ENCODE measurements at regions not wholly inside any gene's neighbourhood (a gene's known extent, or its start where the extent isn't known, plus 50 kb on each side); places are given as distances from the start of the nearest gene placed in this dataset.
"Not testable (repeated sequence)": the region's sequence is repeated elsewhere in the genome, so short reads cannot be mapped to it uniquely, and the experiment has no call there.

DNA sequence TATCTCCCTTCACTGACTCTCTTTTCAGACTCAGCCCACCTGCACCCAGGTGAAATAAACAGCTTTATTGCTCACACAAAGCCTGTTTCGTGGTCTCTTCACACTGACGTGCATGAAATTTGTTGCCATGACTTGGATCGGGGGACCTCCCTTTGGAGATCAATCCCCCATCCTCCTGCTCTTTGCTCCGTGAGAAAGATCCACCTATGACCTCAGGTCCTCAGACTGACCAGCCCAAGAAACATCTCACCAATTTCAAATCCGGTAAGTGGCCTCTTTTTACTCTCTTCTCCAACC lies 638.3 kb downstream of the UTRN start:
- not testable (repeated sequence) for DNase-seq (ENCODE audit: low spot score)

DNA sequence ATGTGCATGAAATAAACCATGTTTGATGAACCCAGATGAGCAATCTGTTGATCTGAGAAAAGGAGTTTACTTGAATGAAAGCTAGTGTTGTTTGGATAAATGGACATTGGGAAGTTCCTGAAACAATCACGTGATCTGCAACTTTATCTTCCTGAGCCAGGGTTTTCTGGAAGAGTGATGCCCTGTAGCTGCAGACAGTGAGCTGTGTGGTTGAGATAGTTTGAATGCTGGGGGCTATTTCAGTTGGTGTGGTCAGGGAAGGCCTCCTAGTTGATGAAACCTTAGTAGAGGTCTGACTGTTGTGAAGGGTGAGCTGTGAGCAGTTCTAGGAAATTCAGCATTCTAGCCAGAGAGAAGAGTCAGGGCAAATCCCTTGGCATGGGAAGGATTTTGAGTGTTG lies 643.7 kb downstream of the UTRN start:
- no peak for DNase-seq (ENCODE audit: low spot score)

DNA sequence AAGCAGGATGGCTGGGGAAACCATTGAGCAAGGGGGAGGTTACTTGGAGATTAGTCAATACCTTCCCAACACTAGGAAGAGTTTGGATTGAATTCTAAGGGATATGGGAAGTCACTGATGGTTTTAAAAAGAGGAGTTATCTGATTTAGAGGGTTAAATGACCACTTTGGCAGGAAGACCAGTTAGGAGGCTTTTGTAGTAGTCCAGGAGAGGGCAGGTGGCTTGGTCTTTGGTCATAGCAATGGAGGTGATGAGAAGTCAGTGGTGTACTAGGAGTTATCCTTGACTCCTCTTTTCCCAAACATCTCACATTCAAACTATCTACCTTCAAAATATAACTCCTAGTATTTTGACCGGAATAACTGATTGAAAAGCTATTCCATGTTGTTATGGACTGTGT lies 644.1 kb downstream of the UTRN start:
- DNase-seq (ENCODE audit: low spot score): no peak

DNA sequence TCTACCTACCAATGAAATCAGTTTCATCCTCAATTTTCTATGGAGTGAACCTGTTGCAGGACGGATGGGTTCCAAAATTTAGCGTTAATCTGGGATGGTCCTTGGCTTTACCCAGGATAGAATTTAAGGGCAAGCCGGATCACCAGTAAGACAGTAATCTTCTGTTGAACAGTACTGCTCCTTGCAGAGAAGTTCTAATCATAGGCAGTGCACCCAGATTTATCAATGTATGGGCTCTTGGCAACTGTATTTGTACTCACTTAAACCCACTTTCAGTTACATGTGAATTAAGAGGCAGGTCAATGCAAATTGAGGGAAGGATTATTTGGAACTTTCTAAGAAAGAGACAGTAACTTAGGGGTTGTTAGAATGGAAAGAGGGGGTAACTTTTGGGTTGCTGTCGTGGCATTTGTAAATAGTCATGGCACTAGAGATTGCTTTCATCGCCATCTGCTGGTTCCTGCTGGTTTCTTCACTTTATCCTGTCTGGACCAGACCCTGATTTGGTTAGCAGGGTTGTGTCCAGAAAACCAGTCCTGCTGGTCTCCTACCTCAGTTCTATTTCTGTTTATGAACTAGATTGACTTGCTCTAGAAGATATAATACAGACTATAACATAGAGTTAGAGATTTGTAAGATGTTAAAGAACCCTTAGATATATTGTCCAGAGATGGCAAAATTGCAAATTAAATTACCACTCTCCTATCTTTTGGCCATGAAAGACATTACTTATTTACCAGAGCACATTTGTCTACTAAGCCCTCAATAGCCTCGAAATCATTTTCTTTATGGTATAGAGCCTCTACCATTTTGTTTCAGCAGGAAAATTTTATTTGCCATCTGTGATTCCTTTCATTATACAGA lies 646.3 kb downstream of the UTRN start:
- DNase-seq (ENCODE audit: low spot score): peak; percentile 10

DNA sequence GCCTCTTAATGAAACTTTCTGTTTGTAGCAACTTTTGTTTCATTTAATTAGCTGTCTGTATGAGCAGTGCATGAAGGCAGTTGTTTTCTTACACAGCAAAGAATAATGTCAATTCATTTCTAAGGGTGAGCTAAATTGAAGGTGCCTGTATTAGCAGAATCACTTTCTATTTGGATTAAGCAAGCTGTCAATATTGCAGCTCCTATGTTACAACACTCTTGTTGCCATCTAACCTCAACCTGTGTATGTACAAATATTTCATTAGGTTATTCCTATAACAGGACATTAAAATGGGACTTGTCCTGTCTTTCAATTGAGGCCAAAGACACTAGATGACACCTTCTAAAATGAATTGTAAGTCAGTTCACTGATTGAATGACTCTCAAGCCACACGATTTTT lies 647.5 kb downstream of the UTRN start:
- no peak for DNase-seq (ENCODE audit: low spot score)

DNA sequence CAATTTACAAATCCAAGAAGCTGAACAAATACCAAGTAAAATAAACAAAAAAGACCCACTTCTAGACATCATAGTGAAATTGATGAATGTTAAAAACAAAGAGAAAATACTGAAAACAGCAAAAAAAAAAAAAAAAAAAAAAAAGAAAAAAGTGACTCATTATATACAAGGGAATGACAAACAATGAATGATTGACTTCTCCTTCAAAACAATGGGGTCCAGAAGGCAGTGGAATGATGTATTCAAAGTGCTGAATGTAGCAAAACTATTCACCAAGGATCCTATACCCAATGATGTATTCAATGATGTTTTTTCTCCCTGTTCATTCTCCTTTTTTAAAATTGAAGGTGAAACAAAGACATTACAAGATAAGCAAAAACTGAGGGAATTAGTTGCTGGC lies 650.0 kb downstream of the UTRN start:
- DNase-seq (ENCODE audit: low spot score): no peak

DNA sequence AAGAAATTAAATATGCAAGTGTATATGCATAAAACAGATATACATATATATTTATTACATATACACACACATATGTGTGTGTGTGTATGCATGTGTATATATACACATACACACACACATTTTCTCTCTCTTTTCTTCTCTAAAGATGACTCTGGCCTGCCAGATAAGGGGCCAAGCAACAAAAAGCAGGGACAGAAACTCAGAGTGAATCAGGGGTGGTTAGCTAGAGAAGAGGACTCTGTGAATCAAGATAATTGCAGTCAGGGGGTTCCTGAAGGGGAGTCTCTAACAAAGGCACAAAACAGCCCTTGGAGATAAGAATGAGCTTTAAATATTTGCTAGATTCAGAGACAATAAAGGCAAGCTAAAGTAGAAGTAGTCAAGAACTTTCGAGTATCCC lies 650.5 kb downstream of the UTRN start:
- no peak for DNase-seq (ENCODE audit: low spot score)

DNA sequence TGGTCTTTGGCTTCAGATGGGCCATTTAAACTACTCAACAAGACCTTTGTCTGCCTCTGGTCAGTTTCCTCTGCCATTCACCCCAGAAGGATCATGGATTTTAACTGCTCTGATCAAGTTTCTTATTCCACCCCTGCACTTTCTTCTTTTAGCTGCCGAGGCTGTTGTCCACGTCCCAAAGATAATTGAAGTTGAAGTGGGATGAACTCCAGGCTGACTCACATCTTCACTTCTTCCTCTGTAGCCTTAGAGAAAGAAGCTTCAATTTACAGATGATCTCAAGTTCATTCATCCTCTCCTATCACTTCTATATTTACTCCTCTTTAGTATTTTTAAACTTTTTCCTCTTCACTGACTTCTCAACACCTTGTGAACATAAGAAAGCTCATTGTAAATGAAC lies 651.6 kb downstream of the UTRN start:
- no peak for DNase-seq (ENCODE audit: low spot score)

DNA sequence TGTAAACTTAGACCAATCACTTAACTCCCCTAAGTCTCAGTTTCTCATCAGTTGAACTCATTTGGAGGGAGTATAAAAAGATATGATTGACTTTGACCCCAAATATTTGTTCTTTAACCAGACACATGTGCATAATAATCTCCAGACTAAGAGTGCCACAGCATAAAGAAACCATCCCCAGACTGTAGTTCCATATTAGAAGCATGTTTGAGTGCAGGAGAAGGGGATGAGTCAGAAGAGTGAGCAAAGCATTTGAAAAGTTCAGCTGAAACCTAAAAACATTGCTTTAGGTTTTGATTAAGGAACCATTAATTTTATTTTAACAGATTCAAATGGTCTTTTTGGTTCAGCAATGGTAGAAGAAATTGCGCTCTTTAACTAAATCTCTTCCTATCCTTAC lies 654.8 kb downstream of the UTRN start:
- no peak for DNase-seq (ENCODE audit: low spot score)

DNA sequence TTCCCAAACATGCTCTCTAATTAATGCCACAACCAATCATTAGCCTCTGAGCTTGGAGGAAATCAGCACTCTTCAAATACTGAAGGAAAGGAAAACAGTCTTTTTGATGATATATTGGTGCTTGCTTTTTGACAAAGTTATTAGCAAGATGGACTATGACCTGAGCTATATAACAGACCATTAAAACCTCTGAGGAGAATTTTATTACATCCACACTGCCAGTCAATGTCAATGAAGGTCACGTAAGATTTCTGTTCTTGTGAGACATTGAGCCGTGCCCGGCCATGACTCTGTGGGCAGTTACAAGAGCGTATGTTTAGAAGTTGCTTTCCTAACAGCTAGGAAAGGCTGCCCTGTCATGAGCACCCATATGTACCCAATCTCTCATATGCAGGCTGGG lies 659.0 kb downstream of the UTRN start:
- no peak for DNase-seq (ENCODE audit: low spot score)

DNA sequence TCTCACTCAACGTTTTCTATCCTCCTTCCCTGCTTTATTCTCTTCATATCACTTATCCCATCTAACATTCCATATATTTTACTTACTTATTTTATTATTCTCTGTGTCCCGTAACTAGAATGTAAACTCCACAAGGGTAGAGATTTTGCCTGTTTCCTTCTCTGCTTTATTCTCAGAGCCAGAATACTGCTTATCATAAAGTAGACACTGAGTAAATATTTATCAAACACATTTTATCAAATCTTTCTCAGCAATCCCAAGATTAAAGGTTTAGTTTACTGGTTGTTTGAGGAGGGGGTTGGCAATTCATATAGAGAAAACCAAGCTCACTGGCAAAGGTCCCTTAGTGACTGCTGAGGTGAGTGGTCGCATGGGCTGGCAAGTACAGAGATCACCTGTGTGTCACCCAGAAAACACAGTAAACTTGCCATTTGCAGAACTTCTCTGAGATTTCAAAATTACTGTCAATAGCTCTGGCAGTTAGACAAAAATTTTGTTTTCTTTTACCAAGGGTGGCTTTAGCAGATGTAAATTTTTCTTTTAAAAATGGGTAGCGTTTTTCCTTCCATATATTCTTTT lies 662.4 kb downstream of the UTRN start:
- DNase-seq (ENCODE audit: low spot score): no peak

DNA sequence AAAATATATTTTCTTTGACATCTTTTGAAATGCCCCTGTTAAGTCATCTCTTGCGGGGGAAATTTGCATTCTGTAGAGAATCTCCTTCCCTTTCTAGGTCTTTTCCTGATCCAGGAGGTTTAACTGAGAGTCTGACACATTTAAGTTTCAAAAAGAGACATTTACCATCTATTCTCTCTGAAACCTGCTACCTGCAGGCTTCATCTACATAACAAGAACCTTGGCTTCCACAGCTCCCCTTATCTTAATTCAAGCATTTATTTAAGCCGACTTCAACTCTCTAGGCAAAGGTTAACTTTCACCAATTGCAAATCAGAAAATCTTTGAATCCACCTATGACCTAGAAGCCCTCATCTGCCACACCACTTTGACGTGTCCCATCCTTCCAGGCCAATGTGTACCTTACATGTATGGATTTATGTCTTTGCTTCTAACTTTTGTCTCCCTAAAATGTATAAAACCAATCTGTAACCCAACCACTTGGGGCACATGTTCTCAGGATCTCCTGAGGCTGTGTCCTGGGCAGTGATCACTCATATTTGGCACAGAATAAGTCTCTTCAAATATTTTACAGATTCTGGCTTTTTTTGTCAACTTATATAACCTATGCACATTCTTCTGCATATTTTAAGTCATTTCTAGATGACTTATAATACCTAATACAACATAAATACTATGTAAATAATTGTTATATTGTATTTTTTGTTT lies 666.7 kb downstream of the UTRN start:
- no peak for DNase-seq (ENCODE audit: low spot score)

DNA sequence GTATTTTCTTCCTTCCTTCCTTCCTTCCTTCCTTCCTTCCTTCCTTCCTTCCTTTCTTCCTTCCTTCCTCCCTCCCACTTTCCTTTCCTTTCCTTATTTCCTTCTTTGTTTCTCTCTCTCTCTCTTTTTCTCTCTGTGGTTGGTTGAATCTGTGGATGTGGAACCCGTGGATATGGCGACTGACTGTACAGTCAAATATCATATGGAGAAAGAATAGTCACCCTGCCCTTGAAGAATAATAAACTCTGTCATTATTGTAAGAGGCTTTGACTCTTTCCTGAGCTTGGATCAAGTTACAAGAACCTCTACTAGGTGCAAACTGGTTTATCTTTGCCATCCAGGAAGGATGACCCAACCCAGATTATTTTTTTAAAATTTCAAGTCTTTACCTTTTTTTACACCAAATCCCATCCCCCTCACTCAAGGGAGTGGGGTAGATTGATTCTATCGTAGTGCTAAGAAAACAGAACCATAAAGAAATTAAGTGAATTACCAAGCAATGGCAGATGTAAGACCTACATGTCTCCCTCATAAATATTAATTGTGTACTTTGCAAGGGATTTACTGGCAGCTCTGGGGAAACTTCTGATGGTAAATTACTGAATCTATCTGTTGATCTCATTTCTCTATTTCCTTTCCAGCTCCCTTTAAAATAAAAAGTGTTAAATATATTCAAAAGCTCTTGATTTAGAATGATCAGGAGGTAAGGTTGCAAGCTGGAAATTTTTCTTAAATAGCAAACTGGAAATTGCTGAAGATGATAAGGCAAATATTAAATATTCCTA lies 667.5 kb downstream of the UTRN start:
- no peak for DNase-seq (ENCODE audit: low spot score)

DNA sequence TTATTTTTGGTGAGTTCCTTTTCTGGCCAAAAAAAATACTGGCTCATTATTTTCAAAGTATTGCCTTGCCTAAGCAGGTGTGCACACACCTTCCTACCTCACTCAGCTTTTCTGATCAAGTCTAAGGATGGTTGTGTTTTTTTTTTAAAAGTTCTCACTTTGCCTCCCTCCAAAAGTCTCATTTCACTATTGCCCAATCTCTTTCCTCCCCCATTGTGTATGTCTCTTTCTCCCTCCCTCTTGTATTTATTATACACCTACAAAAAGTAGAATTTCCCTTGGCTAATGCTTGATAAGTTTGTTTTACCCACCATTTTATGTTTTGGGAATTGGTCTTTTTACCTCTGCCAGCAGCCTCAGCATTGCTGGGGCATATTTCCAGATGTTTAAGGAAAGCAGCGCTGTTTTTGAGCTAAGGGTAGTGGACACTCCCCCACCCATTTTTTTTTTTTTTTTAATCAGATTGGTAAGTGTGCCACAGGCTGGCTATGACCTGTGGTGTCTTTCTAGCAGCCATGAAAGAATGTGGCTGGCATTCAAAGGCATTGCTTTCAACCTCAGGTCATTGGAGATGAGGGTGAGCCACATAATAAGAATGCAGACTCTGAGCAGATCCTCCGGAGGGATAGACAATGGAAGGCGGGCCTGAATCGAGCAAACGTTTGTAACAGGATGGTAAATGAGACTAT lies 668.6 kb downstream of the UTRN start:
- no peak for DNase-seq (ENCODE audit: low spot score)

DNA sequence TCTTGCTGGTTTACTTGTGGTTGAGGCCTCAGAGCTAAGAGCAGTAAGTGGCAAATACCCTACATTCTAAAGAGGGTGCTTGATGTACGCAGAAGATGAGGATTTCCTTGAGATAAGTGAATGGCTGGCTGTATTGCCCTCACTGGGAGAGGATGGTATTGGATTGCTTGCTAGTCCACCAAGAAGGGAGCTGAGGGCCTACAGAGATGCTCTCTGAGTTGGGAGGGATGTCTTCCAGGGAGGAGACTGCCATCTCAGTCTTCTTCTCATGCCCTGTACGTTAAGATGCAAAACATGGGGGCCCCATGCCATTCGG lies 669.1 kb downstream of the UTRN start:
- no peak for DNase-seq (ENCODE audit: low spot score)

DNA sequence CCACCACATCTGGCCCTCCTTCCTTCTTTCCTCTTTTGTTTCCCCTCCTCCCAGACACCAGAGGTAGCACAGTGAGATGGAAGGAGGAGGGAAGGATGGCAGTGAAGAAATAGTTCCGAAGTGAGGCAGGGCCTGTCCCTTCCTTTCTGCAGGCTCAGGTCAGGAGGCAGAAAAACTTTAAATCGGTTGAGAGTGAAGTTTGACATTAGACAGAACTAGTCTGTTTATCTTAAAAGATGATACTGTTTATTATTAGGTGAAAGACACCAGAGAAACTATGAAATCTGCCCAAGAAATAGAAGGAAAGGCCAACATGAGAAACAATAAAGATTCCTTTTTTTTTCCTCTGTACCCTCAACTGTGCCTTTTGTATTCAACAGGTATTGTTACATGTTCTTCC lies 670.3 kb downstream of the UTRN start:
- no peak for DNase-seq (ENCODE audit: low spot score)

DNA sequence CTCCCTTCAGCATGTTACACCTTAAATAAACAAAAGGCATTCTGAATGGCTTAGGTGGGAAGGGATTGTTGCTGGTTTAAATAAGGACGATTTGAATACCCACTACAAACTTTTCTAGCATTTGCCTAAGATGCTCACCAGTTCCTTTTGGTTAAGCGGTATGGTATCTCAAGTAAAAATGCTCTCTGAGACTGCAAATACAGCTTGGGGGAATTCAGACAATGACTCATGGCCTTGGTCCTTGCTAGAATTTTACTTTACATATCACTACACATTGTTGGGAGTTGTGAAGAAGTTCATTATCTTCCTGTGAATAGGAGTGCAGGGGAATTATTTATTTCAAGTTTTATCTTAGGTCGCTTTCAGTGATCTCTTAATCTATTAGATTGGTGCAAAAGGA lies 670.7 kb downstream of the UTRN start:
- DNase-seq (ENCODE audit: low spot score): no peak

DNA sequence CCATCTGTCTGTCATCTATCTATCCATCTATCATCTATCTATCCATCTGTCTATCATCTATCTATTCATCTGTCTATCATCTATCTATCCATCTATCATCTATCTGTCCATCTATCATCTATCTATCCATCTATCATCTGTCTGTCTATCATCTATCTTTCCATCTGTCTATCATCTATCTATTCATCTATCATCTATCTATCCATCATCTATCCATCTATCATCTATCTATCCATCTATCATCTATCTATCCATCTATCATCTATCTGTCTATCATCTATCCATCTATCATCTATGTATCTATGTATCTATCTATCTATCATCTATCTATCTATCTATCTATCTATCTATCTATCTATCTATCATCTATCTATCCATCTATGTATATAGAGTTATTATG lies 671.6 kb downstream of the UTRN start:
- DNase-seq (ENCODE audit: low spot score): not testable (repeated sequence)

DNA sequence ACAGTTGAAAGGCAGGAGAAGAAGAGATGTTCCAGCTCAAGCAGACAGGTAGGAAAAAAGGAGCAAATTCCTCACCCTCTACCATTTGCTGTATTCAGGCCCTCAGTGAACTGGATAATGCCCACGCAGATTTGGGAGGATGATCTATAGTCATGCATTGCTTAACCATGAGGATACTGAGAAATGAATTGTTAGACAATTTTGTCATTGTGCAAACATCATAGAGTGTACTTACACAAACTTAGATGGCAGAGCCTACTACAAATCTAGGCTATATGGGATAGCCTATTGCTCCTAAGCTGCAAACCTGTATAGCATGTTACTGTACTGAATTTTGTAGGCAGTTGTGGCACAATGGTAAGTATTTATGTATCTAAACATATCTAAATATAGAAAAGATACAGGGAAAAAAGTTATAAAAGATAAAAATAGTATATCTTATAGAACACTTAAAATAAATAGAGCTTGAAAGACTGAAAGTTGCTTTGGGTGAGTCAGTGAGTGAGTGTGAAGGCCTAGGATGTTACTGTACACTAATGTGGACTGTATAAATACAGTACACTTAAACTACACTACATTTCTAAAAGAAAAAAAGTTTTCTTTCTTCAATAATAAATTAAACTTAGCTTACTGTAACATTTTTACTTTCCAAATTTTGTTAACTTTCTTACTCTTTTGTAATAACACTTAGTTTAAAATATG lies 672.3 kb downstream of the UTRN start:
- no peak for DNase-seq (ENCODE audit: low spot score)

DNA sequence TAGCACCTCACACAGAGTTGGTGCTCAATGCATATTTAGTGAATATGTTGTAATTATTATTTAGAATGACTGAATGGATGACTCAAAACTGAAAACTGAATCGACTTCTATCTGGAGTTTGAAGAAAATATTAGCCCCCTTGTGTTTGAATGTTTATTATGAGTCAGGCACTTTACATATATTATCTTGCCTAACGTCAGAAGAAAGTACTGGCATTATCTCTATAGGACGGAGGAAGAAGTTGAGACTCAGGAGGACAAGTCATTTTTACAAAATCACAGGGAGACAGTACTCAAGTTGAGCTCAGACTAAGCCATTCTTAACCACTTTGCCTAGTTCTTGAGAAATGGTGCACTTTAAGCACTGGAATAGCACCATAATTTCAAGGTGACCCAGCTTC lies 684.0 kb downstream of the UTRN start:
- DNase-seq (ENCODE audit: low spot score): no peak

DNA sequence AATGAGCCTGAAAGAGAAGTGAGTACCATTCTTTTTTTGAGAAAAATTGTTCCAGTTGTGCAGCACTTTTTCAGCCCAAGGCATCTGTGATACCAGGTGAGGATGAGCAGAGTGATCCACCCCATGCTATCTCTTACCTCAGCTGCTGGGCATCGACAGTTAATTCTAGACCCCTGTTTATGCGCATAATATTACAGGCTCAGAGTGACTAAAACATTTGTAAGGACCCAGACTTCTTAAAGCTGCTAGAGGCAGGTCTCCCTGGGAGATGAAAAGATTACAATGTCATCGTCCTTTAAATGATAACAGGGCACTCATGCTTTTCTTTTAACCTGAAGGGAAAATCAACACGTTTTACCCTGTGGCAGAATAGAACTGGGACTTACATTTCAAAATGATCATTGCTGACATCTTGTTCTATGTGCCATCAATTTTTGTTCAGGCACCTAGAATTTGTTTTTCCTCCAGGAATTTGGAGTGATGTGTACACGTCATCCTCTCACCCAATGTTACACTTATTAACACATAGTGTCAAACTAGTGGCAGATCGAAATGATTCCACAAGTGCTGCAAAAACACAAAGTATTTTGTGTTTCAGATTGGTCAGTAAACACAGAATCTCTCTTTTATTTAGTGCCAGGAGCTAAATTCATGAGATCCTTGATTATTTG lies 684.6 kb downstream of the UTRN start:
- no peak for DNase-seq (ENCODE audit: low spot score)

Measured in germinal center (tissue), 1 donor.